ENCODE measurements at regions not wholly inside any gene's neighbourhood (a gene's known extent, or its start where the extent isn't known, plus 50 kb on each side); places are given as distances from the start of the nearest gene placed in this dataset.

GRCh38 chr14:71625175-71625574 lies 307.1 kb upstream of the RGS6 start:
- Histone ChIP-seq H3F3A (ENCODE audit: low read depth) (no peaks in the 10 kb centered on the region), H3K79me2 (ENCODE audit: insufficient read depth, low read length) (no peaks in the 10 kb centered on the region), H3K4me1 (ENCODE audit: insufficient read depth, low read length, poor library complexity, severe bottlenecking) (no peaks in the 10 kb centered on the region), H3K9ac (ENCODE audit: low read depth, low read length, poor library complexity, severe bottlenecking) (no peak overlapping the region), H3K4me2 (ENCODE audit: low read depth, low read length, poor library complexity, severe bottlenecking) (no peak overlapping the region), H4K20me1 (ENCODE audit: insufficient read depth, low read length, poor library complexity, severe bottlenecking) (no peaks in the 10 kb centered on the region), H3K4me3 (ENCODE audit: low read length, poor library complexity, severe bottlenecking) (no peak overlapping the region), H3K9me3 (ENCODE audit: insufficient read depth, low read depth, low read length) (no peaks in the 10 kb centered on the region), H2AFZ (ENCODE audit: low read length) (no peak overlapping the region), H3K9me2 (replicated peaks; ENCODE audit: low read depth, low read length) (no peaks in the 10 kb centered on the region), H3K27me3 (ENCODE audit: insufficient read depth, low read length, poor library complexity, severe bottlenecking) (no peaks in the 10 kb centered on the region), H3K36me3 (ENCODE audit: insufficient read depth, low read length) (peaks cover 49% of the 10 kb centered on the region; the same call in 1 of the 2 replicates)
- TF ChIP-seq, protein P1, sequence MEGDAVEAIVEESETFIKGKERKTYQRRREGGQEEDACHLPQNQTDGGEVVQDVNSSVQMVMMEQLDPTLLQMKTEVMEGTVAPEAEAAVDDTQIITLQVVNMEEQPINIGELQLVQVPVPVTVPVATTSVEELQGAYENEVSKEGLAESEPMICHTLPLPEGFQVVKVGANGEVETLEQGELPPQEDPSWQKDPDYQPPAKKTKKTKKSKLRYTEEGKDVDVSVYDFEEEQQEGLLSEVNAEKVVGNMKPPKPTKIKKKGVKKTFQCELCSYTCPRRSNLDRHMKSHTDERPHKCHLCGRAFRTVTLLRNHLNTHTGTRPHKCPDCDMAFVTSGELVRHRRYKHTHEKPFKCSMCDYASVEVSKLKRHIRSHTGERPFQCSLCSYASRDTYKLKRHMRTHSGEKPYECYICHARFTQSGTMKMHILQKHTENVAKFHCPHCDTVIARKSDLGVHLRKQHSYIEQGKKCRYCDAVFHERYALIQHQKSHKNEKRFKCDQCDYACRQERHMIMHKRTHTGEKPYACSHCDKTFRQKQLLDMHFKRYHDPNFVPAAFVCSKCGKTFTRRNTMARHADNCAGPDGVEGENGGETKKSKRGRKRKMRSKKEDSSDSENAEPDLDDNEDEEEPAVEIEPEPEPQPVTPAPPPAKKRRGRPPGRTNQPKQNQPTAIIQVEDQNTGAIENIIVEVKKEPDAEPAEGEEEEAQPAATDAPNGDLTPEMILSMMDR (conservative IDR thresholded peaks at IDR 0.05; ENCODE audit: low read length) = no peak
- TF ChIP-seq EZH2phosphoT487 (IDR thresholded peaks at IDR 0.05; ENCODE audit: borderline replicate concordance) = no peak

DNA sequence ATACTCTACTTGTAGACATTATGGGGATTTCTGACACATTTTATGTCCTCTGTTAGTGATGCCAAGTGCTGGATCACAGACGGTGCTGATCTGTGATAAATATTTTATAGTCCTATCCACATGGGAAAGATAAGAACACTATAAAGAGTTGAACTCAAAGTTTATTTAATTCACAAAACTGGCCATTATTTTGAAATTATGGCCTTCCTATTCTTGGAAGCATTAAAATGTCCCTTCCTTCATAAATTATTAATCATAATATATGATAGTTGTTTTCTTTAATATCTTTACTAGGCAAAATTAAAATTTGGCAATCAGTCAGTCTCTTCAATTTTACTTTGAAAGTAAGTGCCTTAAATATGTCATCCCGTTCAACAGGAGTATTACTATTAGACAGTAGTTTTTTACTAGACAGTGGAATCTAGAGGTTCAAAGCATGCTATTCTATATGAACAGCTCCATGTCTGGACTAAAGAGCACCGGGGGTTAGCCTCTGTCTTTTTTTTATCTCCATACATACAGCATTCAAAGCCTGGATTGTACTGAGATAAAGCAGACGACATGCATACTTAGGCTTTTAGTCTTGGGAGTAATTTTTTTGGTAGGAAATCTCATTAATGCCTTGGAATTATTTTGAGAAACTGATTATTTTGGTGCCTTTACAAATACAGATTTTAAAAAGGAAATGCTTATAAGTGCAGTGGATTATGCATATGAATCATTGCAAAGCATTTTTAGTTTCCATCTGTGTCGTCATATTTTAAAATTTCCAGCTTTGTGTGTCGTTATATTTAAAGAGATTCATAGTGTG lies 306.1 kb upstream of the RGS6 start:
- H3K36me3 ChIP-seq (ENCODE audit: insufficient read depth, low read length) = peaks cover 46% of the 10 kb centered on the region; the same call in 1 of the 2 replicates
- H3K4me1 ChIP-seq (ENCODE audit: insufficient read depth, low read length, poor library complexity, severe bottlenecking) = no peaks in the 10 kb centered on the region
- no peak overlapping the region for H3K4me2 ChIP-seq (ENCODE audit: low read depth, low read length, poor library complexity, severe bottlenecking)
- H3K9me3 ChIP-seq (ENCODE audit: insufficient read depth, low read depth, low read length) = no peaks in the 10 kb centered on the region
- H3K9me2 ChIP-seq (replicated peaks; ENCODE audit: low read depth, low read length) = no peaks in the 10 kb centered on the region
- H4K20me1 ChIP-seq (ENCODE audit: insufficient read depth, low read length, poor library complexity, severe bottlenecking) = no peaks in the 10 kb centered on the region
- no peaks in the 10 kb centered on the region for H3K27me3 ChIP-seq (ENCODE audit: insufficient read depth, low read length, poor library complexity, severe bottlenecking)
- H3F3A ChIP-seq (ENCODE audit: low read depth) = no peaks in the 10 kb centered on the region
- H3K79me2 ChIP-seq (ENCODE audit: insufficient read depth, low read length) = no peaks in the 10 kb centered on the region
- no peak overlapping the region for H3K4me3 ChIP-seq (ENCODE audit: low read length, poor library complexity, severe bottlenecking)
- no peak overlapping the region for H3K9ac ChIP-seq (ENCODE audit: low read depth, low read length, poor library complexity, severe bottlenecking)
- TF ChIP-seq EZH2phosphoT487 (IDR thresholded peaks at IDR 0.05; ENCODE audit: borderline replicate concordance) = no peak
- TF ChIP-seq, protein P1 (conservative IDR thresholded peaks at IDR 0.05; ENCODE audit: low read length) = no peak
- H2AFZ ChIP-seq (ENCODE audit: low read length) = no peak overlapping the region

GRCh38 chr14:71628433-71628832 lies 303.8 kb upstream of the RGS6 start:
- H3K9me2 ChIP-seq (replicated peaks; ENCODE audit: low read depth, low read length) = no peaks in the 10 kb centered on the region
- no peak for TF ChIP-seq EZH2phosphoT487 (IDR thresholded peaks at IDR 0.05; ENCODE audit: borderline replicate concordance)
- TF ChIP-seq, protein P1 (conservative IDR thresholded peaks at IDR 0.05; ENCODE audit: low read length) = no peak
- no peaks in the 10 kb centered on the region for H3K4me1 ChIP-seq (ENCODE audit: insufficient read depth, low read length, poor library complexity, severe bottlenecking)
- no peak overlapping the region for H3K4me3 ChIP-seq (ENCODE audit: low read length, poor library complexity, severe bottlenecking)
- H2AFZ ChIP-seq (ENCODE audit: low read length) = no peak overlapping the region
- no peaks in the 10 kb centered on the region for H4K20me1 ChIP-seq (ENCODE audit: insufficient read depth, low read length, poor library complexity, severe bottlenecking)
- H3K4me2 ChIP-seq (ENCODE audit: low read depth, low read length, poor library complexity, severe bottlenecking) = no peak overlapping the region
- H3K36me3 ChIP-seq (ENCODE audit: insufficient read depth, low read length) = peaks cover 49% of the 10 kb centered on the region; the same call in 1 of the 2 replicates
- H3K27me3 ChIP-seq (ENCODE audit: insufficient read depth, low read length, poor library complexity, severe bottlenecking) = no peaks in the 10 kb centered on the region
- H3K9ac ChIP-seq (ENCODE audit: low read depth, low read length, poor library complexity, severe bottlenecking) = no peak overlapping the region
- H3K79me2 ChIP-seq (ENCODE audit: insufficient read depth, low read length) = no peaks in the 10 kb centered on the region
- H3F3A ChIP-seq (ENCODE audit: low read depth) = no peaks in the 10 kb centered on the region
- H3K9me3 ChIP-seq (ENCODE audit: insufficient read depth, low read depth, low read length) = no peaks in the 10 kb centered on the region

Data from Loucy (cell line).